ENCODE measurements at regions not wholly inside any gene's neighbourhood (a gene's known extent, or its start where the extent isn't known, plus 50 kb on each side); places are given as distances from the start of the nearest gene placed in this dataset.
"Not testable (repeated sequence)": the region's sequence is repeated elsewhere in the genome, so short reads cannot be mapped to it uniquely, and the experiment has no call there.

DNA sequence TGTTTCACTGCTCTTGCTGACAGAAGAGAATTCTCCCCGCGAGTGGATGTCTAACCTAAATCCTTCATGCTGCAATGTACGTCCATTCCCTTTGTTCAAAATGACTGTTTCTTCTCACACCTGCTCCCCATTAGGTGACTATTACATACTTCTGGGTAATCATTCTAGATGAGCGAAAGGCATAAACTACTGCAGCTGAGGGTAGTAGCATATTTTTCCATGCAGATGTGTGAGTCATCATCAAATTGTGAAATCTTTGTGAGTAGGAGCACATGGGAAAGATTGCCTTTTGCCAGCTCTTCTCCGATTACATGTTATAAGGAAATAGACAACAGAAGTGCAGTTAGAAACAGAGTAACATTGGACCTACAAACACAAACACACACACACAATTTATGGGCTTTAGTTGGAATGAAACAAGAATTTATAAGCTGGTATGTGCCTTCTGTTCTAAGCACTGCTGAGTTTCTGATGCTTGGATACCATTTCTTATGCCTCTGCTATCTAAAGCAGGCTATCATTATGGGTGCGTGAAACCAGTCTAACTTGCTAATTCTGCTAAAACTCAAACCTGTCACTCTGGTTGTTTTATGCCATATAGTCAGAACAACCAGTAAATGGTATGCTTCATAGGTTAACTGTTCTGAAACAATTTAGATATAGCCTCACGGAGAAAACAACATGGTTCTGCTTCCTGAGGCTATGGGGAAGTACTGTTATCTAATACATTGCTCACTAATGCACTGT, 346.9 kb upstream of the PSMD7 start:
- DNase-seq, result no peak

DNA sequence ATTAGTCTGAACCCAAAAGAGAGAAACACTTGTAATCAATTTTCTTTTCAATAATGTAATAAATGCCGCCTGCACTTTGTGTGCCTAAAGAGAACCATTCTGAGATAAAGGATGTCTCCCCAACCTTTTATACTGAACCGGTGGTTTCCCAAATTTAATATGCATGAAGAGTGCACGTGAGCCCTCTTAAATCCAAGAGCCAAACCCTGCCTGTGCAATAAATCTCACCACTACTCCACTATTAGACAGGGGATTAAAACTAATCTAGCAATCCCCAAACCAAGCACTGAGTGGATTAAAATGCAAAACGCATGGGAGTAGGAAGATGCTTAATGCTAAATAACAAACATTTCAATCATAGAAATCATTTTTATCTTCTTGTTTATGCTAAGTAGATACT, 351.0 kb upstream of the PSMD7 start:
- no peak for DNase-seq

DNA sequence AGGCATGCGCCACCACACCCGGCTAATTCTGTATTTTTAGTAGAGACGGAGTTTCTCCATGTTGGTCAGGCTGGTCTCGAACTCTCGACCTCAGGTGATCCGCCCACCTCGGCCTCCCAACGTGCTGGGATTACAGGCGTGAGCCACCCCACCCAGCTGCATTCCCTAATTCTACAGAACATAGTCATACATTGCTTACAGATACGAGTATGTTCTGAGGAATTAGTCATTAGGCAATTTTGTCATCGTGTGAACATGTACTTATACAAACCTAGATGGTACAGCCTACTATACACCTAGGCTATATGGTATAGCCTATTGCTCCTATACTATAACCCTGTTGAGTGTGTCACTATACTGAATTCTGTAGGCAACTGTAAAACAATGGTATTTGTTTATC, 353.4 kb upstream of the PSMD7 start:
- not testable (repeated sequence) for DNase-seq

DNA sequence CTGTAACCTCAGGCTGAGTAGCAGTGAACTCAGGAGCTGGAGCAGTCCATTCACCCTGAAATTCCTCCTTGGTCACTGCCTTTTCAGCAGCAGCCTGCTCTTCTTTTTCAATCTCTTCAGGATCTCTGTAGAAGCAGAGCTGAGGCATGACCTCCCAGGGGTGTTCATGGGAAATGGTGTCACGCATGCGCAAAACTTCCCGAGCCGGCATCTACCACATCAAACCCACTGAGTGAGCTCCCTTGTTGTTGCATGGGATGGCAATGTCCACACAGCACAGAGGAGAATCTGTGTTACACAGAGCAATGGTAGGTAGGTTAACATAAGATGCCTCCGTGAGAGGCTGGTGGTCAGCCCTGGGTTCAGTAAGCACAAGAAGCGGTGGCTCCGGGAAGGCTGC, 355.8 kb upstream of the PSMD7 start:
- not testable (repeated sequence) for DNase-seq

DNA sequence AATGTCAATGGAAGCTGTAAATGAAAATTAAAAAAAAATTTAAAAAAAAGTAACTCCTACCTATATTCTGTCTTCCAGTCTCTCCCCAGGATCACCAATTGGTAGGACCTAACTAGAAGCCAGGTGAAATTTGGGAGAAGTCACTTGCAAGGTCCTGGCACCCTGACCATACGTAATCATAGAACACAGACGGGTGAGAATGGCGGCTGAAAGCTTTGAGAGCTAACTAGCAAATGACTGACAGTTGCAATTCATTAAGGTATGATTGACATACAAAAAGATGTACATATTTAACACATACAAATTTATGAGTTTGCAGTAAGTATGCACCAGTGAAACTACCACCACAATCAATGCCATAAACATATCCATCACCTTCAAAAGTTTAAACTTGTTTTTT, 372.7 kb upstream of the PSMD7 start:
- no peak for DNase-seq

DNA sequence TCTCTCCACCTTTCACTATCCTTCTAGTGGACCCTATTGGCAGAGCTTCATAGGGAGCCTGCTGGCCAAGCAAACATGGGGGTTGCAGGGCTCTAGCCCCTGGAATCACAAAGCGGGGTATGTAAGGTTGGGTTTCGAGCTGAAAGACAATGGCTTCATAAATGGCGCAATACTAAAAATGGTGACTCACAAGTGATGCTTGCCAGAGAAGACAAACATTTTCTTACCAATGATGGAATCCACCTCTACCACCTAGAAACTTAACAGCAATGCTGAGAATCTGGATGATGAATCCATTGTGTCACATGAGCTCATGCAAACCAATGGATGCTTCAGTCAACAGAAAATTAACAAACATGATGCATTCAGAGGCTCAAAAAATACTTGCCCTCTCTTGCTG, 375.3 kb upstream of the PSMD7 start:
- DNase-seq, result no peak

DNA sequence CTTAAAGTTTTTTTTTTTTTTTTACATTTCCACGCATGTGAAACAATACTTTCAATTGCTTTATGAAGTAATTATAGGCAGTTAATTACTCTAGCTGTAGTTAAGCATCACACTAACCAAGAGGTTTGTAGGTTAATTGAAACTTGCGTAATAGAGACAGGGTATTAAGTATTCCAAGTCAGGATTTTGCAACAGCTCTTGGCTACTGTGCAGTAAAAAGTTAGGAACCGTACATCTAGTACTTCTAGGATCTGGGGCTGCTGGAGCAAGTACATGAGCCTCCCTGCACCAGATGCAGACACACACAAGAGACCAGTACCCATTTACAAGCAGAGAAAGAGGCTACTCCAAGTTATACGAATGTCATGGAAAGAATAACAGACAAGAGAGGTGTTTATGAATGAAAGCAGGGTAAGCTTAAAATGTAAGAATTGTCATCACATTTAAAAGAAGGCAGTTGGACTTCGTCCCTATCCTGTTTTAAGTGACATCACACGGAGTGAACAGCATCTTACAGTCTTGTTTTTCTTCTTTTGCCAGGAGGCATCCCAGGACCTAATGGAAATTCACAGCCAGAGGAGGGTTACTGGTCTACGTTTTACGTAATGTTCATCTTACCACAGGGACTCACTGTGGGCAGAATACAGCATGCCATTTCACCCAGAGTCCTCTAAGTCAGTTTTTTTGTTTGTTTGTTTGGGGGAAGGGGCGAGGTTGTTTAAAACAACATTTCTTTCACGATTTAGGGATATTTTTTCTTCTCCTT, 379.6 kb upstream of the PSMD7 start:
- DNase-seq, result no peak

DNA sequence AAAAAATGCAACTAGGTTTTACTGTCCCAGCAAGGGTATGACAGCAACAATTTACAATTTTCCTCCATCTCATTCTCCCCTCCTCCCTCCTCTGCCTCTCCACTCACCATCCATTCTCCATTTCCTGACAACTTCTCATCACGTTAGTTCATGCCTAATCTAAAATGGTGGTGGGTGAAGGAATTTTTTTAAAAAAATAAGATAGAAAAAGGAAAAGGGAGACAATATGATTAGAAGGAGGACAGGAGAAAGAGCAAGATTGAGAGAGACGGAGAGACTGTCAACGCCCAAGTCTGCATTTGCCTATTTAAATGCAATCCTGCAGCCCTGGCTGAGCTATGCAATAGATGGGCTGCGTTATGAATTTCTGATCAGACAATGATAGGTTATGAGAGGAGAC, 380.7 kb upstream of the PSMD7 start:
- no peak for DNase-seq

DNA sequence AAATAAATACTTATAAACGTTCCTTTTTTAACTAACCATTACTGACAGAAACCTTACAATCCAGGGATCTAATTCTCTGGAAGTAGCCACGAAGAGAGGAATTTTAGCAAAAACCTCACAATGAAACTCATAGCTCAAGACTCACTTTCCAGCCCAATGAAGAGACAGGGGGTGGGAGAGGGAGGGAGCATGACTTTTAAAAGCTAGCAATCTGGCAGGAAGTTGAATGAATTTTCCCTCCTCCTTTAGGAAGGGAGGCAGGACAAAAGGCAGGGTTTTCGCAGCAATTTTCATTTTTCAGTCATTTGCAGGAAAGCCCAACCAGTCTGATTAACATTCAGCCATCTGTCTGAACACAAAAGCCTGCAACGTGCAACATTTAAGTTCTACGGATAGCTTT, 381.5 kb upstream of the PSMD7 start:
- DNase-seq, result no peak

DNA sequence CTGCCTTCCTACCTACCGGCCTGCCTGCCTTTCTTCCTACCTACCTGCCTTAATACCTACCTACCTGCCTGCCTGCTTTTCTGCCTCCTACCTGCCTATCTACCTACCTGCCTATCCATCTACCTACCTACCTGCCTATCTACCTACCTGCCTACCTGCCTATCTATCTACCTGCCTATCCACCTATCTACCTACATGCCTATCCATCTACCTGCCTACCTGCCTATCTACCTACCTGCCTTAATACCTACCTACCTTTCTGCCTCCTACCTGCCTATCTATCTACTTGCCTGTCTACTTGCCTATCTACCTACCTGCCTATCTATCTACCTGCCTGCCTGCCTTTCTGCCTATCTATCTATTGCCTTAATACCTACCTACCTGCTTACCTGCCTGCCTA, 383.8 kb upstream of the PSMD7 start:
- DNase-seq, result no peak

DNA sequence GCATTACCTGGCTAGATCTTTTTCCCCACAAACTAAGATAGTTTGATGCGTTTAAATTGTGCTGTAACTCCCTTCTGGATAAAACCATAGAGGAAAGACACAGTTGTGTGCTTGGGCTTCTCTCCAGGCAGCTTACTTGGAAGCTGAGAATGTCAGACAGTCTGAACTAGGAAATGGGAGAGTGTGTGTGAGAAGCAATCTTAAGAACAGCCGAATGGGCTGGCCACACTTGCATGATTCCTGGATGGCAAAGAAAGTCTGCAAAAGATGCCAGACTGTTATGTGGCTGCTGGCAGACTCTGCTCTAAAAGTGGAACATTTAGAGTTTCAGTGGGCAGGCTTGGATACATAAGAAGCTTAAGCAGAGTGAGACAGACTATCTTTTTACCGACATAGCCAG, 384.3 kb upstream of the PSMD7 start:
- DNase-seq, result no peak

DNA sequence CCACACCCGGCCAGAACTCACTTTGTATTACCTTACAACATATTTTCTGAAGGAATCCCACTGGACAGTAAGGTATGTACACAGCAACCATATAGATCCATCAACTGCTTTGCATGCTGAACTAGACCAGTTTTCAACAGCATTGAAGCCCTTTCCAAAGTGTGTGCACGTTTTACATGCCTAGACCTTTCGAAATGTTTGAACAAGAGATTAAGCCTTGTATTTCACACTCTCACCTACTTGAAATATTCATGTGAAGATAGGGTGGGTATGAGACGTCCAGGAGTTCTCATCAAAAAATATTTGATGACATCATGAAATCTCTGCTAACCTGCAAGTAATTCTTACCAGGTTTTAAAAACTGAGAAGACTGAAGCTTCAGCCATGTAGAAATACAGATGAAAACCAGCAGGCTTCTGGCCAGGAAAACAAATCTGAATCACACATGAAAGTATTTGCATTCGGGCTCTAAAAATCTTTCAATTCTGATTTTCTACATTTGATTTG, 387.0 kb upstream of the PSMD7 start:
- no peak for DNase-seq

DNA sequence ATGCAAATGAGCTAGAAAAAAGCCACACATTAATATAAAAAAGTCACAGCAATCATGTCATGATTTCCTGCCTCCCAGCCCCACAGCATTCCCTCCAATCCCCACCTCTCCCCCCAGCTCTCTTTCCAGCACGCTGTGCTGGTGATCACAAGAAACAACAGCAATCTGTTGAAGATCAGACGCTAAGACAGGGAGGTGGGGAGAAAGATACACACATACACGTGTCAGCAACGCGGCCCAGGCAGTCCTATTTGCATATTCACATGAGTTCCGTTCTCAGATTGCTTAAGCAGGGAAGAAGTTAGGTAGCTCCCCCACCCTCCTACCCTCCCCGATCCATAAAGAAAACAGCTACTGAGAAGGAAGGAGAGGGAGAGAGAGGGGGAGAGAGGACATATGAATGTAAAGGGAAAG, 405.5 kb upstream of the PSMD7 start:
- no peak for DNase-seq

DNA sequence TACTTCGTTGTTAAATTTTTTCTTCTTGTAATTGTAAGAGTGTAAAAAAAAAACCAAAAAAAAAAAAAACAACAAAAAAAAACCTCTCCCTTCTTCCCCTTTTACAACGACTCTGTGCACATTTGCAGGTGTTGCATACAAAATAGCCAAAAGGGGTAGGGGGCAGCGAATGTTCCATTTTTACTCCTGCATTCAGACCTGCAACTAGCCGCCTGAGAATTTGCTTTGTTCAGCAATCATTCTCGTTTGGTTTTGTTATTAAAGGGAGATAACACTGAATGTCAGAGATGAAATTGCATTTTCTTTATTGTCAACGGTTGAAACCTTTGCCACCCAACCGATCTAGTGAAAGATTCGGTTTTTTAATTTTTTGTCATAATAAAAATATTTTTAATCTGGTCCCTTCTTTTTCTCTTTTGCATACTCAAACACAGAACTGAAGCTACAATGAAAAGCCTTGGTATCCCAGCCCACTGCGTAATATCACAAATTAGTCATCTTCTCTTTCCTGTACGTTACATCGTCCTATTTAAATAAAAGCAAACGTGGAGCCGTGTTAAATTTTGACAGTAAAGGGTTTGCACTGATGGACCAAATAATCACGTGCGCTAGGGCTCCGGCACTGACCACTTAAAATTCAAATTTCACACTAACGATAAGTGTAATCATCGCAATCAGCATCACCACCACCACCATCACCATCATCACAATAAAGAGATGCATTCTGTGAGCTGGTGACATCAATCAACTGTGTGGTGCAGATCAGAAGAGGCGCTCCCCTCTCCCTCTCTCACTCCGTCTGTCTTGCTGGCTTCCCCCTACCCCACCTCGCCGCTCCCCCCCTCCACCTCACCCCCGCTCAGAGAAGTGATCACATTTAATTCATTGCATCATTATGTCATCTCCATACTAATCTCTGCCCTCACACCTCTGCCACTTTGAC, 406.2 kb upstream of the PSMD7 start:
- DNase-seq, result no peak

DNA sequence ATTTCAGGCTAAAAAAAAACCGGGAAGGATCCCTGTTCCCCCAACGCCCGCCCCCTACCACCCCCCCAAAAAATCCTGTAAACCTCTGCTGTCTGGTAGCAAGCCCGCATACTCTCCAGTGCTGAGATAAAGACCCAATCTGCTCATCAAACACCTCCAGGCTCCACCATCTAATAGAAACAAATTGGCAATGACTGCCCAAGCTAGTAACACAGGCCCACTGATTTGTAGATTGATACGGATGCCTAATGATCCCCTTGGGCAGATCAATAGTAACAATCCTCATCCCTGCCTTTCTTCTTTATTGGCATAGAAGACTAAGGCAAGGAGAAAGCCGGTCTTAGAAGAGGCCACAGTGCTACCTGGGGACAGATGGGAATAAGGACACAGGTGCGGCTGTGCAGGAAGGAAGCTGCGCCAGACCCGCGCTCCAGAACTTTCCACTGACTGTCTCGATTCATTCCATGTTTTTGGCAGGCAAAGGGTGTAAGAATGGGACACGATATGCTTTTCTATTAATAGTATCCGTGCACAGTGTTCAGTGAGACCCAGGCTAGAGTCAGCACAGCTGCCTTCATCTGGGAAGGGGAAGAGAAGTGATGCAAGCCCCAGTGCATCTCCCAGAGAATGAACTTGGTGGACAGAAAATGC, 407.6 kb upstream of the PSMD7 start:
- DNase-seq, result no peak

DNA sequence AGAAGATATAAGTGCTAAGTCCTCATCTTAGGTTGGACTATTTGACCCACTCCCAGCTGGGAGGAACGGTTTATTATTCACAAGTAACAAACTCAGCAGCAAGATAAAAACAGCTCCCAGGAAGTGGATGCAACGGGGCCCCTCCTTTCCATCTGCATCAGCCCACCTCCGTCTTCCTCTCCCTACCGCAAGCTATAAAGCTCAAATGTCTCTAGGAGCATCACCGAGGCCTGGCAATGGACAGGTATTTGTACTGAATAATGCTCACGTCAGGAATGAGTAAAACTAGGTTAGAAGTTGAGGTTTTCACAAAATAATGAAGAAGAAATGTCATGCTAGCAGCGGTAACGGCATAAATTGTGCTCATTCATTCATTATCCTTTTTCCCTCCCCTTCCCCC, 408.7 kb upstream of the PSMD7 start:
- no peak for DNase-seq

DNA sequence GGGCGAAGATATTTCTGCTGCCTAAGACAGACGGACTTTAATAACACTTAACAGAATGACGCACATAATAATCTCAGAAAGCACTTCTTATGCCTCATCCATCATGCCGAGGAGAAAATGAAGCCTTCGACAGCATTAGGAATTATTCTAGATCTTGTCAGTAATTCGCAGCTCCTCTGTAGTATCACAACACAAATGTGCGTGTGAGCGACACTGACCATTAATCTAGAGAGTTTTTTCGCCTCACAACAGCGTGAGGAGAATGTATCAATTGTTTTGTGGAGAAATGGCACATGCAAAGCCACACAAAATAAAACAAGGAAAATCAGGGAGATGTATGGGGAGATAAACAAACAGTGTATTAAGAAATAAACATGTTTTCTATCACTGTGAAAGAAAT, 410.2 kb upstream of the PSMD7 start:
- no peak for DNase-seq

DNA sequence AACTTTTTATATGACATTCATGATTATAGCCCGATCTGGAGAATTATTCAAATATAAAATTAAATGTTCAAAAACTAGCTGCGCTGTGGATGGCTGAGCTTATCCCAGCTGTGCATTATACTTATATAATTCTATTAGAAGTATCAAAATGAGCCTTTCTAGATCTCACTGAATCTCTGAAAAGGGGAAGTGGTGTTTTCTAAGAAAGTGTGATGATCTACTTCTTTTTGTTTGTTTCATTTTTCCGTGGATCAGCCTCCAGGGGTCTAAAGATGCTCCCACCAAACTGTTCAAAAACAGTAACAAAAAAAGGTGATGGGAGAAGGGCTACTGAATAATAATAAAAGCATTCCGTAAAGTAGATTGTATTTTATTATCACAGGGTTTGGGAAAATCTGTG, 411.3 kb upstream of the PSMD7 start:
- no peak for DNase-seq

DNA sequence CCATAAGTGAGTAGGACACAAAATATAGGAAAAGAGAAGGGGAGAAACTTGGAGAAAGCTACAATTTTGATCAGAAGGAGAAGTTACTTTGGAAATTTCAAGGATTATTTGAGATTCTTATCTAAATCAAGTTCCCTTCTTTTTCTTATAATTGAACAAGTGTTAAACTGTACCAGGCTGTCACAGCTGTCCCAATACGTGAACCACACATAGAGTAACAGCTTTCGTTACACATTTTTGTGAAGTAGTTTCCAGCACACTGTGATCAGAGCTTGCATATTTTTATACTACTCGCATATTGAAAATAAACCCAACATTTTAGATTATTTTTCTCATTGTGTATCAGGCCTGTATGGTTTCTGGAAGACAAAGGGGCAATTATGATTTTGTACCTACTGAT, 412.8 kb upstream of the PSMD7 start:
- DNase-seq, result no peak

DNA sequence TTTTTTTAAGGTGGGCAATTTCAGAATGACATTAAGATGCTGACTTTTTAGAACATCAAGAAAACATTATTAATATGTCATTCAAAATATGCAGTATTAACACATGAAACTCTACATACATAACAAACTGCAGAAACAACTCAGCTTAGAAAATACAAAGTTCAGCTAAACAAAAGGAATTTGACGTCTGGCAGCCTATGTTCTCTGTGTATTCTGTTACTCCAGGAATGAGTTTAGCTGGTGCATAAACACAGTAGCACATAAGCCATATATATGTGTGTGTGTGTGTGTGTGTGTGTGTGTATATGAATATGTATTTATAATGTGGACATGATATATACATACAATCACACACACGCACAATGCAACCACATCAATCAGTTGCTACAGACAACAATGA, 413.5 kb upstream of the PSMD7 start:
- no peak for DNase-seq

DNA sequence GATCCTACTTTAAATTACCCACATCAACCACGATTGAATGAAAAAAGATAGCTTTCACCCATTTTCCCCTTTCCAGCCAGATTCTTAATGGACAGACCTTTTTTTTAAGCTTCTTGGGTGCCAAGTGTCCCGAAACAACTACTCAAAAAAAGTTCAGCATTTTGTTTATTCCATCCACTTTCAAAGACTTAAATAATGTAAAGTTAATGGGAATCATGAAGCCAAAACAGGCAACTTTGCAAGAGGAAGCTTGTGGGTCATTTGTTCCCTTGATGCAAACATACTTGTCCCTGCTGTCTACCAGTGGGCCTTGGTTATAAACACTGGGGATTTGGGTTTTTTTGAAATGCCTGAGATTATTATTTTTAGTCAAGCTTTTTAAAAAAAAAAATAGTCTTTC, 414.0 kb upstream of the PSMD7 start:
- no peak for DNase-seq

DNA sequence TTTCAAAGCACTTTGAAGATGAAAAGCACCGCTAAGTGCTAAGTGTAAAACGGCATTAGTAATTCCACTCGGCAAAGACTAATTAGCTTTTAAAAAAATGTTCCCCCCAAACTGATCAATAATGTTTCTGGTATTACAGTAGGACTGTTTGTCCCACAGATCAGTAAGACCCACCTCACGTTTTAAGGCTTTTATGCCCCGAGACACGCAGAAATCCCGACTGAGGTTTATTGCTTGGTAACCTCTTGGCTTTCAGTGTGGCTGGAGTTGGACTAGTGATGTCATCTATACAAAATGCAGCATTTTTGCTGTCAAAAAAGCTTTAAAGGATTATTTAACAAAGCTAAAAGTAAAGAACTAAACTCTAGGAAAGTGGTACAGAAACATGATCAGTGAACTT, 414.6 kb upstream of the PSMD7 start:
- no peak for DNase-seq

DNA sequence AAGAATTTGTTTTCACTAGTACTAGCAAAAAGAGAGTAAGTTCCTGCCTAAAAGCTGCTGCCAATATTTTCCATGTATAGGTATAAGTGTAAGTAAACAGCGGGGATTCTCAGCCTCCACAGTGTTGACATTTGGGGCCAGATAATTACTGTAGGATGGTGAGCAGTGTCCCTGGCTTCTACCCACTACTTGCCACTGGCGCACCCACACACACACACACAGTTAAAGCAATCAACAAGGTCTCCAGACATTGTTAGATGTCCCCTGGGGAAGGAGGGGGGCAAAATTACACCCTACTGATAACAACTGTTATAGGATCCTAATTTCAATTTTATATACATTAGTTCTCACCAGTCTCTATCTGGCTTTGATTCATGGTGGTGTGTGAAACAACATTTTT, 417.0 kb upstream of the PSMD7 start:
- no peak for DNase-seq

All from NCI-H187 (cell line).